Sigmoid colon (tissue), 3 donors: ENCODE measurements at regions not wholly inside any gene's neighbourhood (a gene's known extent, or its start where the extent isn't known, plus 50 kb on each side); places are given as distances from the start of the nearest gene placed in this dataset.

ENCODE experiments used
- POLR2A ChIP-seq, 2 donors: fragments of 450-650 bp; IDR thresholded peaks; one replicate each; pipeline ENCODE4 v1.6.1; 2016; ENCODE audit warnings: antibody characterized with exemption in 2 of 2, mild to moderate bottlenecking in 2 of 2, moderate library complexity in 2 of 2
- TF ChIP-seq, protein P1 (sequence below), 4 experiments: fragments of 450-650 bp in 3 of 4; fragments of 200-600 bp in 1 of 4; IDR thresholded peaks; one replicate each; pipeline ENCODE4 v1.5.1; 2016 to 2019; ENCODE audit warnings: antibody characterized with exemption in 4 of 4, mild to moderate bottlenecking in 3 of 4, moderate library complexity in 2 of 4

DNA sequence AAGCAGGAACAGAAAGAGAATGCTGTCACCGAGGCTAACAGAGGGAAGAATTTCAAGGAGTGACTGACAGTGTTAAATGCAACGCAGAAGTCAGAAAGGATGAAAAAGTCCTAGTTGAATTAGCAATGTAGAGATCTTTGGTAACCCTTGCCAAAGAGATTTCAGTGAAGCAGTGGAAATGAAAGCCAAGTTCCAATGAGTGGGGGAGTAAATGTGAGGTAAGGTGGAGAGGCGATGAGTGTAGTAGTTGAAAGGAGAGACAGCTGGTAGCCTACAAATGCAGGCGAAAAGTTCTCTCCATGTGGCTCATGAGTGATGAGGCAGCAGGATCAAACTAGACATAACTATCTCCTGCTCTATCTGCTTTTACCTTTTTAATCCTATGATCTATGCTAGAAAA, 74.6 kb upstream of the IPO9 start:
- TF ChIP-seq, protein P1, sequence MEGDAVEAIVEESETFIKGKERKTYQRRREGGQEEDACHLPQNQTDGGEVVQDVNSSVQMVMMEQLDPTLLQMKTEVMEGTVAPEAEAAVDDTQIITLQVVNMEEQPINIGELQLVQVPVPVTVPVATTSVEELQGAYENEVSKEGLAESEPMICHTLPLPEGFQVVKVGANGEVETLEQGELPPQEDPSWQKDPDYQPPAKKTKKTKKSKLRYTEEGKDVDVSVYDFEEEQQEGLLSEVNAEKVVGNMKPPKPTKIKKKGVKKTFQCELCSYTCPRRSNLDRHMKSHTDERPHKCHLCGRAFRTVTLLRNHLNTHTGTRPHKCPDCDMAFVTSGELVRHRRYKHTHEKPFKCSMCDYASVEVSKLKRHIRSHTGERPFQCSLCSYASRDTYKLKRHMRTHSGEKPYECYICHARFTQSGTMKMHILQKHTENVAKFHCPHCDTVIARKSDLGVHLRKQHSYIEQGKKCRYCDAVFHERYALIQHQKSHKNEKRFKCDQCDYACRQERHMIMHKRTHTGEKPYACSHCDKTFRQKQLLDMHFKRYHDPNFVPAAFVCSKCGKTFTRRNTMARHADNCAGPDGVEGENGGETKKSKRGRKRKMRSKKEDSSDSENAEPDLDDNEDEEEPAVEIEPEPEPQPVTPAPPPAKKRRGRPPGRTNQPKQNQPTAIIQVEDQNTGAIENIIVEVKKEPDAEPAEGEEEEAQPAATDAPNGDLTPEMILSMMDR (IDR thresholded peaks at IDR 0.05) = no peak
- TF ChIP-seq POLR2A (IDR thresholded peaks at IDR 0.05) = no peak
